Fibroblast of lung (primary cell): ENCODE measurements at regions not wholly inside any gene's neighbourhood (a gene's known extent, or its start where the extent isn't known, plus 50 kb on each side); places are given as distances from the start of the nearest gene placed in this dataset.

Source experiments
- DNase-seq, 2 donors: peaks; one replicate each; pipeline versions ENCODE4 v3.0.0 to v3.0.0-alpha.2; 2010; ENCODE audit warnings: low read depth in 2 of 2
- H2AFZ ChIP-seq: 2 replicates; pipeline ENCODE4 v1.5.1; 2012; ENCODE audit warnings: low read length, control low read depth, inconsistent platforms
- H3K27ac ChIP-seq: 2 replicates; pipeline ENCODE4 v1.5.1; 2011; ENCODE audit warnings: low read length, control low read depth; ENCODE audit not compliant: insufficient read depth
- H3K27me3 ChIP-seq: 2 replicates; pipeline ENCODE4 v1.5.1; 2011; ENCODE audit warnings: mild to moderate bottlenecking, low read length; ENCODE audit not compliant: control insufficient read depth, insufficient read depth
- H3K36me3 ChIP-seq: 2 replicates; pipeline ENCODE4 v1.5.1; 2011; ENCODE audit warnings: low read length; ENCODE audit not compliant: control insufficient read depth, insufficient read depth
- H3K4me1 ChIP-seq: 2 replicates; pipeline ENCODE4 v1.5.1; 2011; ENCODE audit warnings: low read length; ENCODE audit not compliant: control insufficient read depth, insufficient read depth; ENCODE audit errors: extremely low read depth
- H3K4me2 ChIP-seq: 2 replicates; pipeline ENCODE4 v1.5.1; 2011; ENCODE audit warnings: low read length, control low read depth; ENCODE audit not compliant: insufficient read depth; ENCODE audit errors: extremely low read depth
- H3K4me3 ChIP-seq, 4 experiments: fragments of 200-600 bp in 1 of 4; sonication (generic) in 1 of 4; replicated peaks in 1 of 4; 2 replicates each; pipeline ENCODE4 v1.5.1; 2011 to 2016; ENCODE audit warnings: low read length in 4 of 4, low read depth in 3 of 4, mild to moderate bottlenecking in 3 of 4, control low read depth in 2 of 4, inconsistent platforms in 1 of 4, mixed read lengths in 1 of 4; ENCODE audit not compliant: insufficient read depth in 1 of 4; ENCODE audit errors: control extremely low read depth in 1 of 4
- H3K79me2 ChIP-seq: 2 replicates; pipeline ENCODE4 v1.5.1; 2012; ENCODE audit warnings: mild to moderate bottlenecking, low read length, inconsistent platforms; ENCODE audit not compliant: control insufficient read depth, insufficient read depth
- H3K9ac ChIP-seq: 2 replicates; pipeline ENCODE4 v1.5.1; 2011; ENCODE audit warnings: mild to moderate bottlenecking, low read length, control low read depth; ENCODE audit not compliant: insufficient read depth
- H3K9me3 ChIP-seq: 2 replicates; pipeline ENCODE4 v1.5.1; 2012; ENCODE audit warnings: low read depth, low read length; ENCODE audit not compliant: control insufficient read depth, insufficient read depth
- H4K20me1 ChIP-seq: 2 replicates; pipeline ENCODE4 v1.5.1; 2011; ENCODE audit warnings: low read length; ENCODE audit not compliant: control insufficient read depth, insufficient read depth; ENCODE audit errors: extremely low read depth
- EZH2 ChIP-seq: IDR thresholded peaks from 2 replicates; pipeline ENCODE4 v1.5.1; 2012; ENCODE audit warnings: low read length, control low read depth, mild to moderate bottlenecking; ENCODE audit errors: missing control alignments
- TF ChIP-seq, protein P1 (sequence below), 2 donors: IDR thresholded peaks in 1 of 2; conservative IDR thresholded peaks in 1 of 2; 1 replicate in 1 of 2; 2 replicates in 1 of 2; pipeline ENCODE4 v1.5.1; 2011 to 2012; ENCODE audit warnings: low read length in 2 of 2, control low read depth in 1 of 2, inconsistent platforms in 1 of 2, low read depth in 1 of 2, mild to moderate bottlenecking in 1 of 2

DNA sequence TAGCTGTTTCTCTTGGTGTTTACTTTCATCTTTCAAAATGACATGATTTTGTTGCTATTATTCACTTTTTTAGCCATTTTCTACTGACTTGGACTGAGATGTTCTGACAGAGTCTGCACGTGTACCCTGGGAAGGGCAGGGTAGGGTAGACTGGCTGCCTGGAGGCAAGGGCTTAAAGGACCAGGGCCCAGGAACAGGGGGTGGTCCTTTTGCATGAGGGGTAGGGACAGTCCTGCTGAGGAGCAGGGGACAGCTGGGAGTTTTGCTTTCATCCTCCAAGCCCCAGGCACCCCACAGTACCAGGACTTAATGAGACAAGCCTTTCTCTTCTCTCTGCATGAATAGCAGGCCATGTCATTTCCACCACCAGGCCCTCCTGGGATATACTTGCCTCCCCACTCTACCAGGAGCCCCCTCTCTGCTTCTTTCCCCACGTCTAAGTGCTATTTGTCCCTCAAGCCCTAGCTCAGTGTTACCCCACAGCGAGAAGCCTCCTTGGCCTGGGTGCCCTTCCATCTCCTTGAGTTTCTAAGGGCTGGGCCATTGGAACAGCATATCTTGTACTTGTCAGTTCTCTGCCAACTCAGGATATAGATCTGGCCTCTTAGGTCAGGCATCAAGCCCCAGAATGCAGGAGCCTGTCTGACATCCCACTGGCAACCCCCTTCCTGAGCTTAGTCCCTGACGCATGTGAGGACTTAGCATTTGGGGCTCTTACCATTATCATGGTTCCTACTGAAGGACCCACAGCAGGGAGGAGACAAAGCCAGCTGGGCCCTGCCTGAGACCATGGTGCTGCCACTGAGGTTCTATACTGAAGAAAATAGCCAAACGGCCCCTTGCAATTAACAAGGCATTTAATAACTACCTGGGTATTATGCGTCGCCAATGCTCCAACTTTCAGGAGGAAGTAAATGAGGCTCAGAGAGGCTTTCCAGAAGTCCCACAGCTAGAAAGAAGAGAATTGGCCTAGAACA, 78.4 kb upstream of the UNC5B start:
- no peak overlapping the region for H3K4me2 ChIP-seq
- H3K4me1 ChIP-seq = no peaks in the 10 kb centered on the region
- no peaks in the 10 kb centered on the region for H3K79me2 ChIP-seq
- no peaks in the 10 kb centered on the region for H3K36me3 ChIP-seq
- no peak overlapping the region for H3K9ac ChIP-seq
- H3K27me3 ChIP-seq = peaks cover 6% of the 10 kb centered on the region
- H3K4me3 ChIP-seq = no peak overlapping the region
- TF ChIP-seq, protein P1, sequence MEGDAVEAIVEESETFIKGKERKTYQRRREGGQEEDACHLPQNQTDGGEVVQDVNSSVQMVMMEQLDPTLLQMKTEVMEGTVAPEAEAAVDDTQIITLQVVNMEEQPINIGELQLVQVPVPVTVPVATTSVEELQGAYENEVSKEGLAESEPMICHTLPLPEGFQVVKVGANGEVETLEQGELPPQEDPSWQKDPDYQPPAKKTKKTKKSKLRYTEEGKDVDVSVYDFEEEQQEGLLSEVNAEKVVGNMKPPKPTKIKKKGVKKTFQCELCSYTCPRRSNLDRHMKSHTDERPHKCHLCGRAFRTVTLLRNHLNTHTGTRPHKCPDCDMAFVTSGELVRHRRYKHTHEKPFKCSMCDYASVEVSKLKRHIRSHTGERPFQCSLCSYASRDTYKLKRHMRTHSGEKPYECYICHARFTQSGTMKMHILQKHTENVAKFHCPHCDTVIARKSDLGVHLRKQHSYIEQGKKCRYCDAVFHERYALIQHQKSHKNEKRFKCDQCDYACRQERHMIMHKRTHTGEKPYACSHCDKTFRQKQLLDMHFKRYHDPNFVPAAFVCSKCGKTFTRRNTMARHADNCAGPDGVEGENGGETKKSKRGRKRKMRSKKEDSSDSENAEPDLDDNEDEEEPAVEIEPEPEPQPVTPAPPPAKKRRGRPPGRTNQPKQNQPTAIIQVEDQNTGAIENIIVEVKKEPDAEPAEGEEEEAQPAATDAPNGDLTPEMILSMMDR (conservative IDR thresholded peaks at IDR 0.05 in 1 of 2, IDR thresholded peaks at IDR 0.05 in 1 of 2; ENCODE audit: low read depth in 1 of 2, low read length in 2 of 2) = no peak
- TF ChIP-seq EZH2 = no peak
- H3K27ac ChIP-seq = no peak overlapping the region
- H2AFZ ChIP-seq = no peak overlapping the region
- no peak for DNase-seq
- H4K20me1 ChIP-seq = no peaks in the 10 kb centered on the region
- H3K9me3 ChIP-seq = no peaks in the 10 kb centered on the region

DNA sequence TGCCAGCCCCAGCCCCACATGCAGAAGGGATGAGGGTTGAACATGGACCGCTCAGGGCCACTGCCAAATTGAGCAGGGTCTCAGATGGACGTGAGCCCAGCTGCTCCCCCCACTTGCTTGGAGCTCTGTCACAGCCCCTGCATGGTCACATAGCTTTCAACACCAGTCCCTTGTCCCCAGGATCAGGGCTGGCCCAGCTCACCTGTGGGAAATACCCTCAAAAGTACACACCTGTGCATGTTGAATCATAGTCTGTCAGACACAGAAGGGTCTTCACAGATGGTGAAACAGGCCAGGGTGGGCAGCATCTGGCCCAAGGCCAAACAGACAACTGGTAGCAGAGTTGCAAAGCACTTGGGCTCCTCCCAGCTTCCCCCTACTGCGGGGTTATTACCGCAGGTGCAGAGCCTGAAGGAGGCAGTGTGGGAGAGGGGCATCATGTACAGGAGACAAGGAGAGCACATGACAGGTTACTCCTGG, 77.6 kb upstream of the UNC5B start:
- H3K79me2 ChIP-seq = no peaks in the 10 kb centered on the region
- H3K9me3 ChIP-seq = no peaks in the 10 kb centered on the region
- H3K4me1 ChIP-seq = no peaks in the 10 kb centered on the region
- DNase-seq = no peak
- no peaks in the 10 kb centered on the region for H3K36me3 ChIP-seq
- H3K9ac ChIP-seq = no peak overlapping the region
- no peak overlapping the region for H3K4me3 ChIP-seq
- peaks cover 10% of the 10 kb centered on the region for H3K27me3 ChIP-seq
- no peak overlapping the region for H3K27ac ChIP-seq
- H3K4me2 ChIP-seq = no peak overlapping the region
- TF ChIP-seq EZH2 = no peak
- TF ChIP-seq, protein P1 (conservative IDR thresholded peaks at IDR 0.05 in 1 of 2, IDR thresholded peaks at IDR 0.05 in 1 of 2; ENCODE audit: low read depth in 1 of 2, low read length in 2 of 2) = no peak
- no peak overlapping the region for H2AFZ ChIP-seq
- H4K20me1 ChIP-seq = no peaks in the 10 kb centered on the region

DNA sequence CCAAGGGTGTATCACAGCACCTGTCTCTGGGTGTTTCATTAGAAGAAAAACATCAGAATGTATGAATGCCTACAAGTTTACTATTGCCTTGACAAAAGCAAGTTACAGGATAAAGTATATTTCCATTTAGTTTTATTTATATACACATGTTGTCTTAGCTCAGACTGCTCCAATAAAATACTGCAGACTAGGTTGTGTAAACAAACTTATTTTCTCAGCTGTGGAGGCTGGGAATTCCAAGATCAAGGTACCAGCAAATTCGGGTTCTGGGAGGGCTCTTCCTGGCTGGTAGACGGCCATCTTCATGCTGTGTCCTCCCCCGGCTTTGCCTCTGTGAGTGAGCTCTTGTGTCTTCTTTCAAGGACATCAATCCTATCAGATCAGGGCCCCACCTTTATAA, 77.1 kb upstream of the UNC5B start:
- H3K27me3 ChIP-seq = peaks cover 11% of the 10 kb centered on the region

More for the DNA sequence above, 77.1 kb upstream of the UNC5B start:
- Histone ChIP-seq H4K20me1 (no peaks in the 10 kb centered on the region), H3K9me3 (no peaks in the 10 kb centered on the region), H3K4me1 (no peaks in the 10 kb centered on the region), H2AFZ (no peak overlapping the region), H3K27ac (no peak overlapping the region), H3K4me2 (no peak overlapping the region), H3K9ac (no peak overlapping the region), H3K4me3 (no peak overlapping the region), H3K79me2 (no peaks in the 10 kb centered on the region), H3K36me3 (no peaks in the 10 kb centered on the region)
- DNase-seq = no peak
- no peak for TF ChIP-seq EZH2
- TF ChIP-seq, protein P1 (conservative IDR thresholded peaks at IDR 0.05 in 1 of 2, IDR thresholded peaks at IDR 0.05 in 1 of 2; ENCODE audit: low read depth in 1 of 2, low read length in 2 of 2) = no peak
